ENCODE measurements at regions not wholly inside any gene's neighbourhood (a gene's known extent, or its start where the extent isn't known, plus 50 kb on each side); places are given as distances from the start of the nearest gene placed in this dataset.

DNA sequence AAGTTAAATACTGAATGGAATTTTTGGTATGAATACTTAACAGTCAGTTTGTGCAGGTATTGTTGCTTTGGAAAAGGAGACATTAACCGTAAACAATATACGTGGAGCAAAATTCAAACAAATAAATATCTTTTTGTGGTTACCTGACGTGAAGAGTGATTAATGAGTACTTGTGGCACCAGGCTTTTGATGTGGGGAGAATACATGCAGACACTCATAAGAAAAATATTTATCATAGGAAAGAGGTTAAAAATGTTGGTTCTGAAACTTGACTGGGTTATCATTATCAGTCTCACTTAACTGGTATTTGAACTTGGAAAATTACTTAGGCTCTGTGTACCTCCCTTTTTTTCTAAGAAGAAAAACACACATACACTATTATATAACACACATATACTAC lies 136.4 kb upstream of the NDST4 start (continued):
- TF ChIP-seq REST (IDR thresholded peaks at IDR 0.05; ENCODE audit: unreplicated experiment) (no peak), JUNB (IDR thresholded peaks at IDR 0.05; ENCODE audit: unreplicated experiment) (no peak)

GRCh38 chr4:115234405-115235093 lies 121.1 kb upstream of the NDST4 start:
- H3K4me3 Mint-ChIP-seq = peak overlapping the region; percentile 32; the same call in 2 of the 3 replicates
- H3K36me3 Mint-ChIP-seq (ENCODE audit: low read depth) = no peaks in the 10 kb centered on the region
- Histone ChIP-seq H3K9me2 (ENCODE audit: insufficient read depth) (no peaks in the 10 kb centered on the region), H3K4me3 (peak overlapping the region; percentile 4; the same call in 1 of the 2 replicates), H2AFZ (peak overlapping the region; percentile 45; the same call in 1 of the 2 replicates), H3K4me1 (ENCODE audit: insufficient read depth) (peaks cover 50% of the 10 kb centered on the region), H3K27me3 (ENCODE audit: insufficient read depth) (no peaks in the 10 kb centered on the region), H3K36me3 (ENCODE audit: insufficient read depth) (no peaks in the 10 kb centered on the region), H3K4me2 (peak overlapping the region; percentile 18; the same call in 1 of the 2 replicates), H3K27ac (ENCODE audit: low read depth) (peak overlapping the region; percentile 68), H3K79me2 (replicated peaks; ENCODE audit: insufficient read depth) (no peaks in the 10 kb centered on the region), H3F3A (replicated peaks; ENCODE audit: low read depth) (no peaks in the 10 kb centered on the region), H4K20me1 (replicated peaks; ENCODE audit: insufficient read depth) (no peaks in the 10 kb centered on the region)
- H3K27me3 Mint-ChIP-seq (ENCODE audit: insufficient read depth, low read depth, poor library complexity) = peaks cover 3% of the 10 kb centered on the region
- H3K9me3 Mint-ChIP-seq = no peaks in the 10 kb centered on the region
- ATAC-seq = peak; percentile 79
- peaks cover 43% of the 10 kb centered on the region for H3K4me1 Mint-ChIP-seq
- TF ChIP-seq, protein P1, sequence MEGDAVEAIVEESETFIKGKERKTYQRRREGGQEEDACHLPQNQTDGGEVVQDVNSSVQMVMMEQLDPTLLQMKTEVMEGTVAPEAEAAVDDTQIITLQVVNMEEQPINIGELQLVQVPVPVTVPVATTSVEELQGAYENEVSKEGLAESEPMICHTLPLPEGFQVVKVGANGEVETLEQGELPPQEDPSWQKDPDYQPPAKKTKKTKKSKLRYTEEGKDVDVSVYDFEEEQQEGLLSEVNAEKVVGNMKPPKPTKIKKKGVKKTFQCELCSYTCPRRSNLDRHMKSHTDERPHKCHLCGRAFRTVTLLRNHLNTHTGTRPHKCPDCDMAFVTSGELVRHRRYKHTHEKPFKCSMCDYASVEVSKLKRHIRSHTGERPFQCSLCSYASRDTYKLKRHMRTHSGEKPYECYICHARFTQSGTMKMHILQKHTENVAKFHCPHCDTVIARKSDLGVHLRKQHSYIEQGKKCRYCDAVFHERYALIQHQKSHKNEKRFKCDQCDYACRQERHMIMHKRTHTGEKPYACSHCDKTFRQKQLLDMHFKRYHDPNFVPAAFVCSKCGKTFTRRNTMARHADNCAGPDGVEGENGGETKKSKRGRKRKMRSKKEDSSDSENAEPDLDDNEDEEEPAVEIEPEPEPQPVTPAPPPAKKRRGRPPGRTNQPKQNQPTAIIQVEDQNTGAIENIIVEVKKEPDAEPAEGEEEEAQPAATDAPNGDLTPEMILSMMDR (conservative IDR thresholded peaks at IDR 0.05; ENCODE audit: low read depth in 2 of 2) = peak; percentile 49 to 58
- TF ChIP-seq, protein P2, sequence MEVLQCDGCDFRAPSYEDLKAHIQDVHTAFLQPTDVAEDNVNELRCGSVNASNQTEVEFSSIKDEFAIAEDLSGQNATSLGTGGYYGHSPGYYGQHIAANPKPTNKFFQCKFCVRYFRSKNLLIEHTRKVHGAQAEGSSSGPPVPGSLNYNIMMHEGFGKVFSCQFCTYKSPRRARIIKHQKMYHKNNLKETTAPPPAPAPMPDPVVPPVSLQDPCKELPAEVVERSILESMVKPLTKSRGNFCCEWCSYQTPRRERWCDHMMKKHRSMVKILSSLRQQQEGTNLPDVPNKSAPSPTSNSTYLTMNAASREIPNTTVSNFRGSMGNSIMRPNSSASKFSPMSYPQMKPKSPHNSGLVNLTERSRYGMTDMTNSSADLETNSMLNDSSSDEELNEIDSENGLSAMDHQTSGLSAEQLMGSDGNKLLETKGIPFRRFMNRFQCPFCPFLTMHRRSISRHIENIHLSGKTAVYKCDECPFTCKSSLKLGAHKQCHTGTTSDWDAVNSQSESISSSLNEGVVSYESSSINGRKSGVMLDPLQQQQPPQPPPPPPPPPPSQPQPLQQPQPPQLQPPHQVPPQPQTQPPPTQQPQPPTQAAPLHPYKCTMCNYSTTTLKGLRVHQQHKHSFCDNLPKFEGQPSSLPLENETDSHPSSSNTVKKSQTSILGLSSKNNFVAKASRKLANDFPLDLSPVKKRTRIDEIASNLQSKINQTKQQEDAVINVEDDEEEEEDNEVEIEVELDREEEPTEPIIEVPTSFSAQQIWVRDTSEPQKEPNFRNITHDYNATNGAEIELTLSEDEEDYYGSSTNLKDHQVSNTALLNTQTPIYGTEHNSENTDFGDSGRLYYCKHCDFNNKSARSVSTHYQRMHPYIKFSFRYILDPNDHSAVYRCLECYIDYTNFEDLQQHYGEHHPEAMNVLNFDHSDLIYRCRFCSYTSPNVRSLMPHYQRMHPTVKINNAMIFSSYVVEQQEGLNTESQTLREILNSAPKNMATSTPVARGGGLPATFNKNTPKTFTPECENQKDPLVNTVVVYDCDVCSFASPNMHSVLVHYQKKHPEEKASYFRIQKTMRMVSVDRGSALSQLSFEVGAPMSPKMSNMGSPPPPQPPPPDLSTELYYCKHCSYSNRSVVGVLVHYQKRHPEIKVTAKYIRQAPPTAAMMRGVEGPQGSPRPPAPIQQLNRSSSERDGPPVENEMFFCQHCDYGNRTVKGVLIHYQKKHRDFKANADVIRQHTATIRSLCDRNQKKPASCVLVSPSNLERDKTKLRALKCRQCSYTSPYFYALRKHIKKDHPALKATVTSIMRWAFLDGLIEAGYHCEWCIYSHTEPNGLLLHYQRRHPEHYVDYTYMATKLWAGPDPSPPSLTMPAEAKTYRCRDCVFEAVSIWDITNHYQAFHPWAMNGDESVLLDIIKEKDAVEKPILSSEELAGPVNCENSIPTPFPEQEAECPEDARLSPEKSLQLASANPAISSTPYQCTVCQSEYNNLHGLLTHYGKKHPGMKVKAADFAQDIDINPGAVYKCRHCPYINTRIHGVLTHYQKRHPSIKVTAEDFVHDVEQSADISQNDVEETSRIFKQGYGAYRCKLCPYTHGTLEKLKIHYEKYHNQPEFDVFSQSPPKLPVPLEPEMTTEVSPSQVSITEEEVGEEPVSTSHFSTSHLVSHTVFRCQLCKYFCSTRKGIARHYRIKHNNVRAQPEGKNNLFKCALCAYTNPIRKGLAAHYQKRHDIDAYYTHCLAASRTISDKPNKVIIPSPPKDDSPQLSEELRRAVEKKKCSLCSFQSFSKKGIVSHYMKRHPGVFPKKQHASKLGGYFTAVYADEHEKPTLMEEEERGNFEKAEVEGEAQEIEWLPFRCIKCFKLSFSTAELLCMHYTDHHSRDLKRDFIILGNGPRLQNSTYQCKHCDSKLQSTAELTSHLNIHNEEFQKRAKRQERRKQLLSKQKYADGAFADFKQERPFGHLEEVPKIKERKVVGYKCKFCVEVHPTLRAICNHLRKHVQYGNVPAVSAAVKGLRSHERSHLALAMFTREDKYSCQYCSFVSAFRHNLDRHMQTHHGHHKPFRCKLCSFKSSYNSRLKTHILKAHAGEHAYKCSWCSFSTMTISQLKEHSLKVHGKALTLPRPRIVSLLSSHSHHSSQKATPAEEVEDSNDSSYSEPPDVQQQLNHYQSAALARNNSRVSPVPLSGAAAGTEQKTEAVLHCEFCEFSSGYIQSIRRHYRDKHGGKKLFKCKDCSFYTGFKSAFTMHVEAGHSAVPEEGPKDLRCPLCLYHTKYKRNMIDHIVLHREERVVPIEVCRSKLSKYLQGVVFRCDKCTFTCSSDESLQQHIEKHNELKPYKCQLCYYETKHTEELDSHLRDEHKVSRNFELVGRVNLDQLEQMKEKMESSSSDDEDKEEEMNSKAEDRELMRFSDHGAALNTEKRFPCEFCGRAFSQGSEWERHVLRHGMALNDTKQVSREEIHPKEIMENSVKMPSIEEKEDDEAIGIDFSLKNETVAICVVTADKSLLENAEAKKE (CRISPR knock-in tag; IDR thresholded peaks at IDR 0.05) = no peak
- DNase-seq (ENCODE audit: low spot score) = peak; percentile 34
- peak overlapping the region; percentile 91 for H3K27ac Mint-ChIP-seq

Measured in GM23338 (cell line).